GM19043 (cell line): ENCODE measurements at regions not wholly inside any gene's neighbourhood (a gene's known extent, or its start where the extent isn't known, plus 50 kb on each side); places are given as distances from the start of the nearest gene placed in this dataset.

Experiments used
- ATAC-seq: cut with Tn5 transposase; IDR thresholded peaks from one replicate; pipeline ENCODE4 v1.9.1; 2021; ENCODE audit warnings: low read depth; ENCODE audit not compliant: unreplicated experiment

- no peak for ATAC-seq
Measured at GRCh38 chr6:95328231-95328630, 249.1 kb upstream of the MANEA start.

- no peak for ATAC-seq
Measured at GRCh38 chr6:95352064-95352795, 225.1 kb upstream of the MANEA start.

- ATAC-seq: no peak
Measured at GRCh38 chr6:95354551-95354950, 222.8 kb upstream of the MANEA start.

- ATAC-seq: no peak
Measured at GRCh38 chr6:95357380-95358020, 219.8 kb upstream of the MANEA start.

- ATAC-seq: peak; percentile 82
Measured at GRCh38 chr6:95364016-95364604, 213.2 kb upstream of the MANEA start.

GRCh38 chr6:95365454-95365853 lies 211.9 kb upstream of the MANEA start:
- ATAC-seq: no peak

- ATAC-seq: no peak
Measured at GRCh38 chr6:95366414-95366813, 210.9 kb upstream of the MANEA start.

- no peak for ATAC-seq
Measured at GRCh38 chr6:95383878-95384277, 193.5 kb upstream of the MANEA start.

GRCh38 chr6:95384988-95385387 lies 192.3 kb upstream of the MANEA start:
- no peak for ATAC-seq

- ATAC-seq: no peak
Measured at GRCh38 chr6:95387845-95388244, 189.5 kb upstream of the MANEA start.

- no peak for ATAC-seq
Measured at GRCh38 chr6:95404777-95405176, 172.6 kb upstream of the MANEA start.

- no peak for ATAC-seq
Measured at GRCh38 chr6:95408111-95408510, 169.2 kb upstream of the MANEA start.

GRCh38 chr6:95410168-95410567 lies 167.2 kb upstream of the MANEA start:
- ATAC-seq: no peak

GRCh38 chr6:95413789-95414188 lies 163.5 kb upstream of the MANEA start:
- no peak for ATAC-seq

- ATAC-seq: no peak
Measured at GRCh38 chr6:95417856-95418255, 159.5 kb upstream of the MANEA start.

GRCh38 chr6:95420792-95421191 lies 156.5 kb upstream of the MANEA start:
- no peak for ATAC-seq

- no peak for ATAC-seq
Measured at GRCh38 chr6:95423331-95423730, 154.0 kb upstream of the MANEA start.

GRCh38 chr6:95431637-95432228 lies 145.6 kb upstream of the MANEA start:
- no peak for ATAC-seq

GRCh38 chr6:95439741-95440140 lies 137.6 kb upstream of the MANEA start:
- no peak for ATAC-seq

- no peak for ATAC-seq
Measured at GRCh38 chr6:95448208-95448607, 129.1 kb upstream of the MANEA start.

- ATAC-seq: no peak
Measured at GRCh38 chr6:95469511-95469910, 107.8 kb upstream of the MANEA start.

GRCh38 chr6:95478941-95479340 lies 98.4 kb upstream of the MANEA start:
- no peak for ATAC-seq
